Fibroblast of mammary gland (primary cell): ENCODE measurements at regions not wholly inside any gene's neighbourhood (a gene's known extent, or its start where the extent isn't known, plus 50 kb on each side); places are given as distances from the start of the nearest gene placed in this dataset.

Experiments used
- DNase-seq: peaks from one replicate; pipeline ENCODE4 v3.0.0-alpha.2; 2010; ENCODE audit warnings: low read depth
- H3K4me3 ChIP-seq: 2 replicates; pipeline ENCODE4 v1.5.1; 2011; ENCODE audit warnings: low read depth, mild to moderate bottlenecking, low read length, moderate library complexity; ENCODE audit not compliant: control insufficient read depth
- TF ChIP-seq, protein P1 (sequence below): conservative IDR thresholded peaks from 2 replicates; pipeline ENCODE4 v1.5.1; 2011; ENCODE audit warnings: low read depth, low read length, inconsistent platforms; ENCODE audit not compliant: control insufficient read depth, insufficient read depth

GRCh38 chr5:92852219-92852618 lies 728.8 kb downstream of the NR2F1-AS1 start:
- no peak overlapping the region for H3K4me3 ChIP-seq
- DNase-seq: no peak
- TF ChIP-seq, protein P1, sequence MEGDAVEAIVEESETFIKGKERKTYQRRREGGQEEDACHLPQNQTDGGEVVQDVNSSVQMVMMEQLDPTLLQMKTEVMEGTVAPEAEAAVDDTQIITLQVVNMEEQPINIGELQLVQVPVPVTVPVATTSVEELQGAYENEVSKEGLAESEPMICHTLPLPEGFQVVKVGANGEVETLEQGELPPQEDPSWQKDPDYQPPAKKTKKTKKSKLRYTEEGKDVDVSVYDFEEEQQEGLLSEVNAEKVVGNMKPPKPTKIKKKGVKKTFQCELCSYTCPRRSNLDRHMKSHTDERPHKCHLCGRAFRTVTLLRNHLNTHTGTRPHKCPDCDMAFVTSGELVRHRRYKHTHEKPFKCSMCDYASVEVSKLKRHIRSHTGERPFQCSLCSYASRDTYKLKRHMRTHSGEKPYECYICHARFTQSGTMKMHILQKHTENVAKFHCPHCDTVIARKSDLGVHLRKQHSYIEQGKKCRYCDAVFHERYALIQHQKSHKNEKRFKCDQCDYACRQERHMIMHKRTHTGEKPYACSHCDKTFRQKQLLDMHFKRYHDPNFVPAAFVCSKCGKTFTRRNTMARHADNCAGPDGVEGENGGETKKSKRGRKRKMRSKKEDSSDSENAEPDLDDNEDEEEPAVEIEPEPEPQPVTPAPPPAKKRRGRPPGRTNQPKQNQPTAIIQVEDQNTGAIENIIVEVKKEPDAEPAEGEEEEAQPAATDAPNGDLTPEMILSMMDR: no peak

- DNase-seq: no peak
- TF ChIP-seq, protein P1: no peak
- H3K4me3 ChIP-seq: no peak overlapping the region
Measured at GRCh38 chr5:92850886-92851285, 730.1 kb downstream of the NR2F1-AS1 start.

DNA sequence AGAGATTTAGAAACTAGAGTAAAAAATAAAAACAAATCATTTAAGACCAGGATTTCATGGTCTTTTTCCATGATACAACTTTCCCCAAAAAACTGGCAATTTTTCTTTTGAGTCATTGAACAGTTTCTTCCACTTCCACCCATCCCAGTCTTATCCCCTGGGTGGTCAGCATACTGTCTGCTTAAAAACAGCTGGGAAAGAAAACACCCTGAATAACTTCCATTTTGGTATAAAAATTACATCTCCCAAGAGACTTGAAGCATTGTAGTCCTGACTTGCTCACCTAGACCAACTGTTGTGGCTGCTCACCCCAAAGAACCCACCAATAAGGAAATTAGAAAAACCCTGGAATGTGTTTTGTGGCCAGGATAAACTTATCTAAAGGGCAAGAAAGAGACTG lies 731.3 kb downstream of the NR2F1-AS1 start:
- H3K4me3 ChIP-seq: no peak overlapping the region
- TF ChIP-seq, protein P1: no peak
- DNase-seq: no peak

DNA sequence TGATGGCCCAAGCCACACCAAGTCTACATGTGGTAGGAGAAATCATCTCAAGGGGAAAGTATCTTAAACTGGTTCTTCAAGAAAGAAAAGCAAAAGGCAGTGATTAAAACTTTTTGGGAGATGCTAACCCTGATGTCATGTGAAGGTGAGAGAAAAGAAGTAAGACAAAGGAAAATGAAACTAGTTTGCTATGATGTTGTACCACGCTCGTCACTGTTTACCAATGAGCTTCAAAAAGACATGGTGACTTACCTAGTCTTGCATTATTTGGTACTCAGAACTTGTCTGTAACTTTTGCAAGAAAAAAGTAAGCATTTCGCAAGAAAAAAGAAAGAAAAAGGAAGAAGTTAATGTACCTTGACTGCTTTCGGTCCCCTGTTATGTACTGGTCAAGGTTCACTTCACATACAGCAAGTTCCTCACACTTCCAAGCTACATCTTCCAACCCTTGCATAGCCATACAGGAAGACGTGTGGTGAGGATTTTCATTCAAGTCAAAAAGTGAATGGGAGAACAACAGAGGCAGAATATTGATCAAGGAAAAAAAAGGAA lies 739.3 kb downstream of the NR2F1-AS1 start:
- TF ChIP-seq, protein P1: no peak
- no peak for DNase-seq
- H3K4me3 ChIP-seq: no peak overlapping the region

GRCh38 chr5:92838253-92838652 lies 742.8 kb downstream of the NR2F1-AS1 start:
- no peak overlapping the region for H3K4me3 ChIP-seq
- TF ChIP-seq, protein P1: no peak
- no peak for DNase-seq

DNA sequence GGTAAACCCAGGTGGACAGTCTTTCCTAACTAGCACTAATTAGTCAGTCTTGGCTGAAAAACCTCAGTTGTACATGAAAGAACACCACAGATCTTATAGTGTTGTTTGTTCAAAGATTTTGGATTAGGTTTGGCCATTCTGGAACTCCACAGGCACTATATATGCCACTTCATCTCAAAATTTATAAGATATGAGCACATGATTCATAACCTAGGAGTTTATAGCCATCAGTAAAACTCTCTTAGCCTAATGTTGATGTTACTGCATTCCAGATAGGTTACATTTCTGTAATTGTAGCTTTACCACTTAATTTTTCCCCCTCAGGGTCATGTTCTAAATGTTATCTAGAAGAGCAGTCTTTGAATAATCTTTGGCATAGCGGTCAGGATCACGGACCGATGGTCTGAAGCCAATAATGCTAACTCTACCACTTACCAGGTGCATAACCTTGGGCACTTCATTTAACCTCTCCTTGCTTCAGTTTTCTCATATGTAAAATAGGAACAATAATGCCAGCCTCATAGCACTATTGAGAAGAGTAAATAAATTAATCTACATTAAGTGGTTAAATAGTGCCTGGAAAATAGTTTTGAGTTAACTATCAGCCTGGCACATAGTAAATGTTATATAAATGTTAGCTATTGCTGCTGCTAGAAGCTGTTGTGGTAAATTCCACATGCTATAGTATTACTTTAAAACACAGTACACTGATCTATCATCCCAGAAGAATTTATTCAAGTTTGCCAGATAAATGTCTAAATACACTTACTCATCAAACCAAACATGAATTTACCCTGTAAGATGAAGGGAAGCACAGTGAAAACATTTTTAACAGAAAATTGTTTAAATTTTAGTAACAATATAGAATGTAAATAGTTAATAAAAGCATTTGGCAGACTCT lies 743.9 kb downstream of the NR2F1-AS1 start:
- TF ChIP-seq, protein P1: no peak
- no peak overlapping the region for H3K4me3 ChIP-seq
- DNase-seq: peak; percentile 70
